Gastroesophageal sphincter (tissue), 3 donors: ENCODE measurements at regions not wholly inside any gene's neighbourhood (a gene's known extent, or its start where the extent isn't known, plus 50 kb on each side); places are given as distances from the start of the nearest gene placed in this dataset.

Experiments used
- POLR2A ChIP-seq, 2 donors: fragments of 450-650 bp; IDR thresholded peaks; one replicate each; pipeline ENCODE4 v1.6.1; 2017; ENCODE audit warnings: antibody characterized with exemption in 2 of 2, mild to moderate bottlenecking in 2 of 2, moderate library complexity in 1 of 2
- TF ChIP-seq, protein P1 (sequence below), 4 experiments: fragments of 200-600 bp in 2 of 4; fragments of 450-650 bp in 2 of 4; sonication (generic) in 1 of 4; IDR thresholded peaks; one replicate each; pipeline ENCODE4 v1.5.1; 2017 to 2019; ENCODE audit warnings: antibody characterized with exemption in 4 of 4, mild to moderate bottlenecking in 2 of 4, moderate library complexity in 2 of 4

DNA sequence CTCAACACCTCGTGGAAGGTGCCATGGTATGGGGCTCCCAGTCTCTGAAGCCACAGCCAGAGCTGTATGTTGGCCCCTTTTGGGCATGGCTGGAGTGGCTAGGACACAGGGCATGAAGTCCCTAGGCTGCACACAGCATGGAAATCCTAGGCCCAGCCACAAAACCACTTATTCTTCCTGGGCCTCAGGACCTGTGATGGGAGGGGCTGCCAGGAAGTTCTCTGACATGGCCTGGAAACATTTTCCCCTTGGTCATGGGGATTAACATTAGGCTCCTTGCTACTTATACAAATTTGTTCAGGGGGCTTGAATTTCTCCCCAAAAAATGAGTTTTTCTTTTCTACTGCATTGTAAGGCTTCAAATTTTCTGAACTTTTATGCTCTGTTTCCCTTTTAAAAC lies 2091.2 kb upstream of the ACO1 start:
- TF ChIP-seq, protein P1, sequence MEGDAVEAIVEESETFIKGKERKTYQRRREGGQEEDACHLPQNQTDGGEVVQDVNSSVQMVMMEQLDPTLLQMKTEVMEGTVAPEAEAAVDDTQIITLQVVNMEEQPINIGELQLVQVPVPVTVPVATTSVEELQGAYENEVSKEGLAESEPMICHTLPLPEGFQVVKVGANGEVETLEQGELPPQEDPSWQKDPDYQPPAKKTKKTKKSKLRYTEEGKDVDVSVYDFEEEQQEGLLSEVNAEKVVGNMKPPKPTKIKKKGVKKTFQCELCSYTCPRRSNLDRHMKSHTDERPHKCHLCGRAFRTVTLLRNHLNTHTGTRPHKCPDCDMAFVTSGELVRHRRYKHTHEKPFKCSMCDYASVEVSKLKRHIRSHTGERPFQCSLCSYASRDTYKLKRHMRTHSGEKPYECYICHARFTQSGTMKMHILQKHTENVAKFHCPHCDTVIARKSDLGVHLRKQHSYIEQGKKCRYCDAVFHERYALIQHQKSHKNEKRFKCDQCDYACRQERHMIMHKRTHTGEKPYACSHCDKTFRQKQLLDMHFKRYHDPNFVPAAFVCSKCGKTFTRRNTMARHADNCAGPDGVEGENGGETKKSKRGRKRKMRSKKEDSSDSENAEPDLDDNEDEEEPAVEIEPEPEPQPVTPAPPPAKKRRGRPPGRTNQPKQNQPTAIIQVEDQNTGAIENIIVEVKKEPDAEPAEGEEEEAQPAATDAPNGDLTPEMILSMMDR (IDR thresholded peaks at IDR 0.05), result no peak
- TF ChIP-seq POLR2A (IDR thresholded peaks at IDR 0.05), result no peak
